Natural killer cell treated with Interleukin-12 subunit alpha and Interleukin-12 subunit beta and Interleukin-15 and Interleukin-18, amount 100 ng/mL, for 72 hours (primary cell): ENCODE measurements at regions not wholly inside any gene's neighbourhood (a gene's known extent, or its start where the extent isn't known, plus 50 kb on each side); places are given as distances from the start of the nearest gene placed in this dataset.

Source experiments
- ATAC-seq, 2 donors: fragments of 150-1000 bp; cut with Tn5 transposase in 1 of 2; sonication (Bioruptor Pico), chemical (Tn5 transposase) in 1 of 2; 2 replicates each; pipeline ENCODE4 v1.10.0; 2021
- DNase-seq: peaks from one replicate; pipeline ENCODE4 v3.0.0; 2022; ENCODE audit warnings: low spot score
- H3K27ac Mint-ChIP-seq, 2 donors: 1 replicate in 1 of 2; 2 replicates in 1 of 2; pipeline ENCODE4 v1.8.0; 2022; ENCODE audit warnings: mixed read lengths in 2 of 2, mild to moderate bottlenecking in 1 of 2, moderate library complexity in 1 of 2
- H3K27me3 Mint-ChIP-seq, 2 donors: 1 replicate in 1 of 2; 2 replicates in 1 of 2; pipeline ENCODE4 v1.8.0; 2022; ENCODE audit warnings: mixed read lengths in 2 of 2
- H3K36me3 Mint-ChIP-seq: one replicate; pipeline ENCODE4 v1.8.0; 2022; ENCODE audit warnings: mixed read lengths
- H3K4me1 Mint-ChIP-seq, 2 donors: 1 replicate in 1 of 2; 2 replicates in 1 of 2; pipeline ENCODE4 v1.8.0; 2022; ENCODE audit warnings: low read depth in 2 of 2, mixed read lengths in 2 of 2, mild to moderate bottlenecking in 1 of 2
- H3K4me3 Mint-ChIP-seq: one replicate; pipeline ENCODE4 v1.8.0; 2022; ENCODE audit warnings: mixed read lengths
- H3K9me3 Mint-ChIP-seq: 2 replicates; pipeline ENCODE4 v1.8.0; 2022; ENCODE audit warnings: mixed read lengths

DNA sequence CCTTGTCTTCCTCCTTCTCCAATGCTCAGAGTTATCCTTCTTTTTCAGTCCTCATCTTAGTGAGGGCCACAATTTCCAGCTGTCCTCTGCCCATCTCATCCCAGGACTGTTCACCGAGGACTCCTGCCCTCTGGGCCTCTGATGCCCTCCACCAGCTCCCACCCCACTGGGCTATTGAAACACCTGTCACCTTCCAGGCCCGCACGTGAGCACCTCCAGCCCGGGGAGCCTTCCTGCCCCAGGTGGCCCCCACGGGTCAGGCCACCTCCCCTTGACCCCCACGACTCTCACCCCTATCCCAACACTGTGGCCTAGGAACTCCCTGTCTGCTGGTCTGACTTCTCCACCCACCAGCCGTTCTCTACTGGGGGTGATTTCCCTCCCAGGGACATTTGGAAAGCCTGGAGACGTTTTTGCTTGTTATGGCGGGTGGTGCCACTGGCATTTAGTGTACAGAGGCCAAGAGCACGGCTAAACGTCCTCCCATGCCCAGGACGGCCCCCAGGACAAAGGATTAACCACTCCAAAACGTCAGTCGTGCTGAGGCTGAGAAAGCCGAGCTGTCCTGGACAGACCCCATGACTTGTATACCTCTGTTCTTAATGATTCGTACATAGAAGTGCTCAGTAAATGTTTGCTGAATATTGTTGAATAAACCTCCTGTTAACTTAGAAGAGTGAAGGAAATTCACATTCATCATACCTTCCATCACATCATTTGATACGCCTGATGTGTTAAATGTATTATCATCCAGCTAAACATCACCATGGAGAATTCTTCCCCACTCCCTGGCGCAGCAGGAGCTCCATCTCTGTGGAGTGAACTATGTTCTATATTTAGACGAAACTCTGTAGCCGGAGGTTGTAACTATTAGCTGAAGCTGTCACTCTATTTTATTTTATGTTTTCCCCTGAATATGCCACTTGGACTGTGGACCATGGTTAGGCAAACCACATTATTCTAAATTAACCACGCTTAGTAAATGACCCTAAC is 270.1 kb upstream of the SHH start:
- DNase-seq (no peak), ATAC-seq (peak; percentile 31 to 43)
- Mint-ChIP-seq H3K4me1 (no peaks in the 10 kb centered on the region), H3K36me3 (no peaks in the 10 kb centered on the region), H3K27ac (no peak overlapping the region), H3K27me3 (peaks cover 0 to 3% of the 10 kb centered on the region in 2 donors), H3K4me3 (no peak overlapping the region), H3K9me3 (no peaks in the 10 kb centered on the region)

DNA sequence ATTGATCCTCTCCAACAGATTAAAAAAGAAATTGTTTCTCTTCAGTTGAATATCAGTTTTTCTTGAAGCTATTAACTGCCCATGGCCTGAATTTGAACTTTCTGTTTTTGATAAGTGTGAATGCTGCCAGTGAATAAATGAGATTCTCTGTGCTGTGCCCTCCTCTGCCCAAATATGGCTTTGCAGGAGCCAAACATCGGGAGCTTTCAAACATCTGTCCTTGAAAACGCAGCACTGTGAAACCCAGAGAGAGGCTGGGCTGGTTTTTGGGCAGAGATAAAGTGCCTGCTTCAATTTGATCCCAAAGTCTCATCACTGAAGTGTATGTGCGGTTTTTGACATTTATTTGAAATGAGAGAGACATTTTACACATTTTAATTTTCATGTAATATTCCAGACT is 268.3 kb upstream of the SHH start:
- H3K9me3 Mint-ChIP-seq = no peaks in the 10 kb centered on the region
- H3K4me3 Mint-ChIP-seq = no peak overlapping the region

DNA sequence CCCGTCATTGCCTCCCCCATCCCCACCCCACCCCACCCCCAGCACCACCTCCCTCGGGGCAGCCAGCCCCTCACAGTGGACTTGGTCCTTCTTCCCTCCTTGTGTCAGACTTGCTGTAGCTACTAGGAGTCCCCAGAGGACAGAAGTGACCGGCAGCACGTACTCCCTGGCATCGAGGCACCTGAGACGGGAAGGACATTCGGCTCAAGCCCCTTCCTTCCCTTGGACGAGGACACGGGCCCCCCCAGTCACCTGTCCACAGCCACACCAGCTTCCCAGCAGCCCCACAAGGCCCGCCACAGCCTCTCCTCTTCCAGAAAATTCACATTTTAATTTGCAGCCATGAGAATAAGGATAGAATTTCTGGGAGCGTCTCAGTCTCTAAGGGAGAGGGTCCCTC is 267.8 kb upstream of the SHH start:
- DNase-seq (no peak), ATAC-seq (no peak)
- Mint-ChIP-seq H3K27ac (no peak overlapping the region), H3K4me1 (no peaks in the 10 kb centered on the region), H3K36me3 (no peaks in the 10 kb centered on the region), H3K4me3 (no peak overlapping the region), H3K27me3 (peaks cover 0 to 3% of the 10 kb centered on the region in 2 donors), H3K9me3 (no peaks in the 10 kb centered on the region)

More for the DNA sequence above, 268.3 kb upstream of the SHH start:
- Mint-ChIP-seq H3K4me1 (no peaks in the 10 kb centered on the region), H3K27me3 (peaks cover 0 to 3% of the 10 kb centered on the region in 2 donors), H3K27ac (no peak overlapping the region), H3K36me3 (no peaks in the 10 kb centered on the region)
- ATAC-seq (no peak), DNase-seq (no peak)

DNA sequence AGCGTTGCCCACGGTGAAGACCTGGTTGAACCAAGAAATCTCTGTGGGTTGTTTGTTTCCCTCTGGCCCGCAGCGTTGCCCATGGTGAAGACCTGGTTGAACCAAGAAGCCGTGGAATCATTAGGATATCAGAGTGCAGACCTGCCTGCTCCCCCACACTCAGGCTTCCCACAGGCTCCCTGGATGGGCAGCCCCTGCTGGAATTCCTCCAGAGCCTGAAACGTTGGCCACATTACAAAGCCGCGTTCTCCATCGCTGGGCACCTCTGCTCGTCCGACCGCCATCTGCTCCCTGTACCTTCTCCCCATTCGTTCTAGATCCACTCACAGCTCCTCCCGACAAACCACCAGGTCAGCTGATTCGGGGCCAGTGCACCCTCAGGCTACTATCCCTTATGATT is 266.9 kb upstream of the SHH start:
- ATAC-seq (no peak), DNase-seq (no peak)
- Mint-ChIP-seq H3K9me3 (no peaks in the 10 kb centered on the region), H3K36me3 (no peaks in the 10 kb centered on the region), H3K4me1 (no peaks in the 10 kb centered on the region), H3K27me3 (peaks cover 0 to 3% of the 10 kb centered on the region in 2 donors), H3K27ac (no peak overlapping the region), H3K4me3 (no peak overlapping the region)

DNA sequence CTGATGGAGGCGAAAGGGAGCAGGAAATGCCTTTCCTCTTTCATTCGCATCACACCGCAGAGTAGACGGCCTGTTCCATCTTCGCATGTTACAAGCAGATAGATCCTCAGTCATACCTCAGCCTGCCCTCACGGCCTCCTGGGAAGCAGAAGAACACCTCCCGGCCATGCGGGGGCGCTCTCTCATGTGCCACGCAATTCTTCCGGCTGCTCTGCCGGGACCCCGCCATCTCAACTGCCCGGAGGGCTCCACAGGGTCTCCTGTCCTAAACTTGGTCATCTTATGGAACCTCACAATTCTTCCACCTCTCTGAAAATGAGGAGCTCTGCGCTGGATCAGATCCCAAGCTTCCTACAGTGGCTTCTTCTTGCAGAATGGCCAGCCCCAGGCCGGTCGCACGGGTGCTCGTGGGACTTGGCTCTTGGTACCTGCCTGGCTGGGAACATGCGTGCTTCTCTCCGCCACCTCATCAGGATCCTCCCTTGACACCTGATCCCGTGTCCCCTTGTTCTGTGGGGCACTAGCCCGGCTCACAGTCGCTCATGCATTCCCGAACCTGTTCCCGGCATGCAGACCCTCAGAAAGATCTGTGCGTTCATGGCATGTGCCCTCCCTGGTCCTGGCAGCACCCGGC is 262.8 kb upstream of the SHH start:
- no peak overlapping the region for H3K4me3 Mint-ChIP-seq
- H3K4me1 Mint-ChIP-seq = no peaks in the 10 kb centered on the region
- H3K9me3 Mint-ChIP-seq = no peaks in the 10 kb centered on the region
- H3K27me3 Mint-ChIP-seq = peaks cover 0 to 3% of the 10 kb centered on the region in 2 donors
- no peaks in the 10 kb centered on the region for H3K36me3 Mint-ChIP-seq
- ATAC-seq (no peak), DNase-seq (no peak)
- H3K27ac Mint-ChIP-seq = no peak overlapping the region

DNA sequence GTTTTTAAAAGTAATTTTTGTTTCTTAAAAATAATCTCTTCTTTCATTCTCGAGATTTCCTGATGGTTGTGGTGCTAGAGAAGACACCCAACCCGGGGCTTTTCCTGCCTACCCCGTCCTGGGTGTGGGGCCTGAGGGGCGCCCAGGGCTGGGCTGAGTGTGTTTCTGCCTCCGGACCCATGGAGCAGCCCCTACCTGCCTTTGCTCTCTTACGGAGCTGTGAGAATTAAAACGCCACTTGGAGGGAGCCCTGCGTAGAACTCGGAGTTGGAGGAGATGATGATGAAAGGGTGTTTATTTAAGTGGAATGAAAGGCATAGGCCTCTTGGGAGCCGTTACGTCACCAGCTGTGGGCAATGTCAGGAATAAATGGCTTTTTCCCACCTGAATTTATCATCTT is 261.8 kb upstream of the SHH start:
- no peaks in the 10 kb centered on the region for H3K9me3 Mint-ChIP-seq
- no peak overlapping the region for H3K27ac Mint-ChIP-seq
- H3K36me3 Mint-ChIP-seq = no peaks in the 10 kb centered on the region
- ATAC-seq (no peak), DNase-seq (no peak)
- peaks cover 0 to 3% of the 10 kb centered on the region in 2 donors for H3K27me3 Mint-ChIP-seq
- no peak overlapping the region for H3K4me3 Mint-ChIP-seq
- no peaks in the 10 kb centered on the region for H3K4me1 Mint-ChIP-seq

DNA sequence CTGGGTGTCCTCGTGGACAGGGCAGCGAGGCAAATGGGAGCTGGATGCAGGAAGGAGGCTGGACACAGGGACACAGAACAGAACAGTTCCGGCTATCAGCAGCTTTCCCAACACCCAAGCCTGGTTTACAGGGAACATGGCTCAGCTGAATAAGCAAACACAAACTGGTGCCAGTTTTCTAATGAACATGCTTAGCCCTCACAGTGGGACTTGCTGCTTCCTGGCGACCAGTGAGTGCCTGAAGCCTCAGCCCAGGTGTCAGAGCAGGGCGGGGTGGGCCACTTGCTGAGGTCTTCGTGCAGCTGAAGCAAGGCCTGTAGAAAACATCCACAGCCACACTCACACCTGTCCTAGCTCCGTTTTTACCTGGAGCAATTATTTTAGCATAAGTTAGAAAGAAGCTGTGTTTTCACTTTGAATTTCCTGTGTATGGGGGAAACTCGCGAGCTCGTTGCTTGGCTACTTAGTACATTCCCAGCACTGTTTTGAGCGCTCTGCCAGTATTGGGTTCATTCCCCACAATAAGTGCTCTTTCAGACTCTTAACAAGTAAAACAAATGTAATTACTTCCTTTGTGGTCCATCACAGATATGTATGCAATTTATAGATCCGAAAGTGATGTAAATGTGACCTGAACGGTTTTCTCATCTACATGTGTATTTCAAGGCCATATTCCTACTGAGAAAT is 261.2 kb upstream of the SHH start:
- no peaks in the 10 kb centered on the region for H3K4me1 Mint-ChIP-seq
- H3K4me3 Mint-ChIP-seq = no peak overlapping the region
- no peaks in the 10 kb centered on the region for H3K9me3 Mint-ChIP-seq

DNA sequence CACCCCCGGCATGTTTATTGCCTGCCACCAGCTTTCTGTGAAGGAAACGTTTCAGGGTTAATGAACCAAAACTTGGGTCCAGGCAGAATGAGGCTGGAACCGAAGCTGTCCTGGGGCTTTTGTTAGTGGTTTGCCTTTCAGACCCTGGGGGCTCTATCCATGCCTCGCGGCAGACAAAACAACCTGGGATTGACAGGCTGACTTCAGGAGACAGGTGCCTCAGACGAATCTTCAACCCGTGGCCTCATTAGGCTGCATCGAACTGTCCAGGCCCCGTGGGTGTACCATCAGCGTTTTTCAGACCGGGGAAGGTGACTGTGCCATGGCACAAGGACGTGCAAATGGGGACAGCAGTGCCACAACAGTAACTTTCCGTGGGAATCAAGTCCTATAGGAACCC is 259.3 kb upstream of the SHH start:
- Mint-ChIP-seq H3K9me3 (no peaks in the 10 kb centered on the region), H3K36me3 (no peaks in the 10 kb centered on the region), H3K27me3 (peaks cover 5% of the 10 kb centered on the region in 2 donors), H3K4me3 (no peak overlapping the region), H3K4me1 (no peaks in the 10 kb centered on the region), H3K27ac (no peak overlapping the region)
- ATAC-seq (peak in 1 of 2 donors; percentile 9), DNase-seq (no peak)

More for the DNA sequence above, 261.2 kb upstream of the SHH start:
- Mint-ChIP-seq H3K36me3 (no peaks in the 10 kb centered on the region), H3K27me3 (peaks cover 0 to 5% of the 10 kb centered on the region in 2 donors), H3K27ac (no peak overlapping the region)
- ATAC-seq (no peak), DNase-seq (no peak)

DNA sequence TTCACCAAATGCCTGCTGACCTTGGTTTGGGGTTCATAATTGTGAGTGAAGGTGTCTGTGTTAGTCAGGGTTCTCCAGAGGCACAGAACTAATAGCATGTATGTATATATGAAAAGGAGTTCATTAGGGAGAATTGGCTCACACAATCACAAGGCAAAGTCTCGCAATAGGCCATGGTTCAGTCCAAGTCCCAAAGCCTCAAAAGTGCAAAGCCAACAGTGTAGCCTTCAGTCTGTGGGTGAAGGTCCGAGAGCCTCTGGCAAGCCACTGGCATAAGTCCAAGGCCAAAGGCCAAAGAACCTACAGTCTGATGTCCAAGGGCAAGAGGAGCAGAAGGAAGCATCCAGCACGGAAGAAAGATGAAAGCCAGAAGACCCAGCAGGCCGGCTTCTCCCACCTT is 257.6 kb upstream of the SHH start:
- DNase-seq (no peak), ATAC-seq (no peak)
- peaks cover 5 to 12% of the 10 kb centered on the region in 2 donors for H3K27me3 Mint-ChIP-seq
- H3K36me3 Mint-ChIP-seq = no peaks in the 10 kb centered on the region
- no peaks in the 10 kb centered on the region for H3K9me3 Mint-ChIP-seq
- H3K4me3 Mint-ChIP-seq = no peak overlapping the region
- no peak overlapping the region for H3K27ac Mint-ChIP-seq
- no peaks in the 10 kb centered on the region for H3K4me1 Mint-ChIP-seq

DNA sequence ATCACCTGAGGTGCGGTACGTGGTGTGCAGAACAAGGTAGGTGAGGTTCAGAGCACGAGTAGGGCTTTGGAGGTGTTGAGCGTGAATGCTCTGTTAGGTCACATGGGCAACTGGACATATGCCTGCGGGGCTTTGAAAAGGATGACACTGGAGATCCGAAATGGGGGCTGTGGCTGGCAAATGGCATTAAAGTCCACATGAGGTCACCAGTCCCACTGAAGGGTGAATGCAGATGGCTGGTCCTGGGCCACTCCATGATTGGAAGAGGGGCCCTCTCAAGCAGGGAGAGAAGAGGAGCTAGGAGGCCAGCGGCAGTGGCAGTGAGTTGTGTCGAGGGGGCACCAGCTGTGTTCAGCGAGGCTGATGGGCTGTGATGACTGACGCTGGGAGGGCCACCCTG is 254.9 kb upstream of the SHH start:
- DNase-seq = no peak
- Mint-ChIP-seq H3K4me1 (no peaks in the 10 kb centered on the region), H3K27me3 (peaks cover 8 to 12% of the 10 kb centered on the region in 2 donors), H3K9me3 (no peaks in the 10 kb centered on the region), H3K27ac (no peak overlapping the region), H3K4me3 (no peak overlapping the region), H3K36me3 (no peaks in the 10 kb centered on the region)
- peak in 1 of 2 donors; percentile 22 for ATAC-seq

DNA sequence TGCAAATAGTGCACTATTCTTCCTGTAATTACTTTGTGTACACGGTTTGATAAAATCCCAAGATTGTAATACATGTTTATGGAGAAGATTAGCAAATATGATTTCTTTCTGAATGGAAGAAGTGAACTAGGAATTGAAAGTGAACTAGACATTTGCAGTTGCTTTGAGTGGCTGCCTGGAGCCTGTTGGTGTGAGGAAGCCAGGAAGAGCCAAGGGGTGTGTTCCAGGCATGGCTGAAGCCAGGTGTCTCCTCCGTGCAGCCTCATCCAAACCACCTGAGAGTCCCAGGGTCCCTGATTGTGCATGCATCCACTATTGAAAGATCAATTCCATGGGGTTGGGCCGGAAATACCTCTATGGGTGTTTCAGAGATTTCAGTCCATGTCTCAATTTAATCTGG is 253.1 kb upstream of the SHH start:
- H3K36me3 Mint-ChIP-seq = no peaks in the 10 kb centered on the region
- ATAC-seq = no peak
- H3K27ac Mint-ChIP-seq = no peak overlapping the region
- DNase-seq = no peak
- peaks cover 7% of the 10 kb centered on the region for H3K9me3 Mint-ChIP-seq
- peaks cover 8 to 12% of the 10 kb centered on the region in 2 donors for H3K27me3 Mint-ChIP-seq
- no peak overlapping the region for H3K4me3 Mint-ChIP-seq
- H3K4me1 Mint-ChIP-seq = no peaks in the 10 kb centered on the region

DNA sequence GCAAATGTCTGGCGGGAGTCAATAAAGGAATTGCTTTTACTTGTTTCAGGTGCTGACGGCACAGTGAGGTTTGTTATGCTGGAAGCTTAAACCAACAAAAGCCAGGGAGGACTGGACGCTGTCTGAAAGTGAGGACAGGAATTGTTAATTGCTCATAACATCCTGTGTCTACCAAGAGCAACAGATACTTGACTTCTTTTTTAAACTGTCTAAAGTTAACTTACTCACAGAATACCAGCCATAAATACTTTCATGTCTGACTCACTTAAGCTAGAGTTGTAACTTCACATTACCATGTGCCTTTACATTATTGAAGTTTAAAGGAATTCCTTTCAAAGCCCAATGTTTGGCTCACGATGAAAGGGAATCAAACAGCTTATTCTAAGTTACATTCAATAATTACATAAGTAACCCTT is 252.7 kb upstream of the SHH start:
- Mint-ChIP-seq H3K27ac (no peak overlapping the region), H3K9me3 (peaks cover 7% of the 10 kb centered on the region), H3K4me1 (no peaks in the 10 kb centered on the region), H3K27me3 (peaks cover 8 to 12% of the 10 kb centered on the region in 2 donors), H3K4me3 (no peak overlapping the region), H3K36me3 (no peaks in the 10 kb centered on the region)
- DNase-seq = no peak
- no peak for ATAC-seq

DNA sequence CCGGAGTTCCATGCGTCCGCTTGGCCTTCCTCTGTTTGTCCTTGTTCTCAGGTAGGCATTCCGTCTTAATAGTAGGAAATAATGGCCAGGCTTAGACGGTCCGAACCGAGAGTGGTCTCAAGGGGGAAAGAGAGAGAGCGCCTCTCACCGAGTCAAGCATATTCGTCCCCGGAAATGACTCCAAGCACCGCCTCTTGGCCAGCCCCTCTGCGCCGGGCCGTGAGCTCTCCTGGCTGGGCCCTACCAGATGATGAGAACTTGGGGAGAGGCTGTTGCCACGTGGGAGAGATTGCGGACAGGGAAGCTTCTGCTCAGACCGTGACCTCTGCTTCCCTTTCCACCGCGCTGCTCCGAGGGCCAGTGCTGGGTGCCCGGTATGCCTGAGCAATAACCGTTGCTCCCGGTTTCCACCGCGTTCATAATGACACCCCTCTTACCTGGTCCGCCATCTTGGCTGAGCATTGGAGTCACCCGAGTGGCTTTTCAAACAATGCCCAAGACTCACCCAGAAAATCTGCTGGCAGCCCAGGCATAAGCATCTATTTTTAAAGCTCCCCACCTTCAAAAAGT is 251.1 kb upstream of the SHH start:
- ATAC-seq = no peak
- no peak overlapping the region for H3K27ac Mint-ChIP-seq
- no peak overlapping the region for H3K4me3 Mint-ChIP-seq
- no peaks in the 10 kb centered on the region for H3K36me3 Mint-ChIP-seq
- no peaks in the 10 kb centered on the region for H3K4me1 Mint-ChIP-seq
- no peak for DNase-seq
- peaks cover 2 to 12% of the 10 kb centered on the region in 2 donors for H3K27me3 Mint-ChIP-seq
- H3K9me3 Mint-ChIP-seq = peaks cover 7% of the 10 kb centered on the region
